Body of pancreas (tissue), 4 donors: ENCODE measurements at regions not wholly inside any gene's neighbourhood (a gene's known extent, or its start where the extent isn't known, plus 50 kb on each side); places are given as distances from the start of the nearest gene placed in this dataset.

Source experiments
- POLR2A ChIP-seq, 3 donors: fragments of 450-650 bp; IDR thresholded peaks; one replicate each; pipeline ENCODE4 v1.6.1; 2016; ENCODE audit warnings: antibody characterized with exemption in 3 of 3, mild to moderate bottlenecking in 2 of 3
- TF ChIP-seq, protein P1 (sequence below), 7 experiments: fragments of 450-650 bp in 4 of 7; fragments of 200-600 bp in 3 of 7; sonication (generic) in 3 of 7; IDR thresholded peaks; one replicate each; pipeline ENCODE4 v1.5.1; 2016 to 2019; ENCODE audit warnings: antibody characterized with exemption in 7 of 7

DNA sequence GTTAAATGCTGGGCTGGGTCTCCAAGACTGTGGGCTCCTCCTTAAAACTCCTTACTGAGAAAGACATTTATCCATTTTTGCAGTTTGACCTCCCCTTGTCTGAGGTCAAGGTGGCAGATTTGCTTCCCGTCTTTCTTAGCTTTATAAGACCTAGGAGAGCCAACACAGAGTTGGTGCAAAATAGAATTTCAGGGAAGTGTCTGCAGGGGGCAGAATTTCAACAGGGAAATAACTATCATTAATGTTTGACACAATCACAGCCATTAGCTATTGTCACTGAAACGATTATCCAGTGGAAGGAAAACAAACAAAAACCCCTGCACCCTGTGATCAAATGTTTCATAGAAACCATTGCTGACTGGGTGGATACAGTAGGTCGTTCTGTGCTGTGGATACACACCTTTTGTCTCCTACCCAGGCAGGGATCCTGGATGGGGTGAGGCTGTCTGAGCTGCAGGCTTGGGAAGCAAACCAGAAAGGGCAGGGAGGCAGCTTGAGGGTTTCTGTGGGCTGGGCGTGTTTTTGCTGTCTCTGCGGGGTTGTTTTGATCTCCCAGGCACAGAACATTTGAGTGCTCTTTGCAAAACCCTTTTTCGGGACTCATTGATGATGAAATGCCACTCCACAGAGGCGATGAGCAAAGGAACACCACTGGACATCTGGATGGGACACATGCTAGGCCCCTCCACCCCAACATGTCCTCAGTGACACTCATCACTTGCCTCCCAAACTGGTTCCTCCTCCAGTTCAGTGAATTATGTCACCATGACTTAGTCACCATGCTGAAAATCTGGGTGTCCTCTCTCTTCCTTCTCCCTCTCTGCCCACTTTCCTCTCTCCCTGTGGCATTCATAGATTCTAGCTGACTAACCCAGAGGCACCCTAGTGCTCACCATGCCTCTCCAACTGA is 94.2 kb upstream of the SERBP1 start:
- TF ChIP-seq, protein P1, sequence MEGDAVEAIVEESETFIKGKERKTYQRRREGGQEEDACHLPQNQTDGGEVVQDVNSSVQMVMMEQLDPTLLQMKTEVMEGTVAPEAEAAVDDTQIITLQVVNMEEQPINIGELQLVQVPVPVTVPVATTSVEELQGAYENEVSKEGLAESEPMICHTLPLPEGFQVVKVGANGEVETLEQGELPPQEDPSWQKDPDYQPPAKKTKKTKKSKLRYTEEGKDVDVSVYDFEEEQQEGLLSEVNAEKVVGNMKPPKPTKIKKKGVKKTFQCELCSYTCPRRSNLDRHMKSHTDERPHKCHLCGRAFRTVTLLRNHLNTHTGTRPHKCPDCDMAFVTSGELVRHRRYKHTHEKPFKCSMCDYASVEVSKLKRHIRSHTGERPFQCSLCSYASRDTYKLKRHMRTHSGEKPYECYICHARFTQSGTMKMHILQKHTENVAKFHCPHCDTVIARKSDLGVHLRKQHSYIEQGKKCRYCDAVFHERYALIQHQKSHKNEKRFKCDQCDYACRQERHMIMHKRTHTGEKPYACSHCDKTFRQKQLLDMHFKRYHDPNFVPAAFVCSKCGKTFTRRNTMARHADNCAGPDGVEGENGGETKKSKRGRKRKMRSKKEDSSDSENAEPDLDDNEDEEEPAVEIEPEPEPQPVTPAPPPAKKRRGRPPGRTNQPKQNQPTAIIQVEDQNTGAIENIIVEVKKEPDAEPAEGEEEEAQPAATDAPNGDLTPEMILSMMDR (IDR thresholded peaks at IDR 0.05), result peak in 2 of 7 experiments; percentile 9 to 13
- no peak for TF ChIP-seq POLR2A (IDR thresholded peaks at IDR 0.05)
